PC-3 (cell line): ENCODE measurements at regions not wholly inside any gene's neighbourhood (a gene's known extent, or its start where the extent isn't known, plus 50 kb on each side); places are given as distances from the start of the nearest gene placed in this dataset.

Experiments
- ATAC-seq: fragments of 200-7000 bp; cut with Tn5 transposase; 2 replicates; pipeline ENCODE4 v1.9.1; 2020; ENCODE audit warnings: mild to moderate bottlenecking, moderate library complexity
- BruUV-seq: library from RNA; stranded (reverse); fragments of 400-500 nt; replicated peaks from 2 replicates; lab custom pipeline; 2021; lab: Mats Ljungman, UMichigan
- CTCF ChIA-PET: fragments of 300-600 bp; sonication (Branson Sonifier 250); formaldehyde crosslinking; loops from one replicate; lab custom pipeline; 2022; ENCODE audit warnings: antibody characterized with exemption; lab: Charles Lee
- POLR2A ChIA-PET: fragments of 300-600 bp; sonication (Branson Sonifier 250); formaldehyde crosslinking; loops from one replicate; lab custom pipeline; 2022; ENCODE audit warnings: antibody characterized with exemption; ENCODE audit not compliant: unreplicated experiment; lab: Charles Lee
- DNase-seq: peaks from one replicate; pipeline ENCODE4 v3.0.0-alpha.2; 2015
- H2AFZ ChIP-seq: fragments of 300-600 bp; sonication (generic); 2 replicates; pipeline ENCODE4 v1.6.0; 2016; ENCODE audit warnings: antibody characterized with exemption, low read length
- H3F3A ChIP-seq: fragments of 300-600 bp; sonication (generic); one replicate; pipeline ENCODE4 v1.6.0; 2017; ENCODE audit warnings: antibody characterized with exemption, low read length, control low read depth, mild to moderate bottlenecking; ENCODE audit not compliant: unreplicated experiment
- H3K27ac ChIP-seq: fragments of 300-600 bp; sonication (generic); 2 replicates; pipeline ENCODE4 v1.5.1; 2016; ENCODE audit warnings: mild to moderate bottlenecking, low read length
- H3K27me3 ChIP-seq: fragments of 300-600 bp; sonication (generic); 2 replicates; pipeline ENCODE4 v1.6.1; 2016; ENCODE audit warnings: low read length, mixed read lengths
- H3K36me3 ChIP-seq: fragments of 300-600 bp; sonication (generic); 2 replicates; pipeline ENCODE4 v1.6.1; 2016; ENCODE audit warnings: low read depth, mixed run types, low read length, mixed read lengths
- H3K4me1 ChIP-seq: fragments of 300-600 bp; sonication (generic); 2 replicates; pipeline ENCODE4 v1.5.1; 2016; ENCODE audit warnings: low read length; ENCODE audit not compliant: insufficient read depth
- H3K4me2 ChIP-seq: fragments of 300-600 bp; sonication (generic); 2 replicates; pipeline ENCODE4 v1.6.0; 2016; ENCODE audit warnings: low read length
- H3K4me3 ChIP-seq: fragments of 300-600 bp; sonication (generic); 2 replicates; pipeline ENCODE4 v1.5.1; 2016; ENCODE audit warnings: mild to moderate bottlenecking, low read length, mixed read lengths
- H3K79me2 ChIP-seq: fragments of 300-600 bp; sonication (generic); 2 replicates; pipeline ENCODE4 v1.6.1; 2017; ENCODE audit warnings: low read length, mixed read lengths
- H3K9ac ChIP-seq: fragments of 300-600 bp; sonication (generic); 2 replicates; pipeline ENCODE4 v1.6.0; 2016; ENCODE audit warnings: mild to moderate bottlenecking, low read length
- H3K9me2 ChIP-seq: fragments of 300-600 bp; sonication (generic); replicated peaks from 2 replicates; pipeline ENCODE4 v1.6.1; 2016; ENCODE audit warnings: mixed run types, low read length, mixed read lengths
- H3K9me3 ChIP-seq: fragments of 300-600 bp; sonication (generic); 2 replicates; pipeline ENCODE4 v1.6.1; 2016; ENCODE audit warnings: low read length, mixed read lengths
- H4K20me1 ChIP-seq: fragments of 300-600 bp; sonication (generic); 2 replicates; pipeline ENCODE4 v1.6.1; 2016; ENCODE audit warnings: low read length, mixed read lengths
- EZH2 ChIP-seq: fragments of 300-600 bp; sonication (generic); IDR thresholded peaks from one replicate; pipeline ENCODE4 v1.6.1; 2017; ENCODE audit warnings: antibody characterized with exemption, mild to moderate bottlenecking, low read length; ENCODE audit not compliant: unreplicated experiment
- EZH2phosphoT487 ChIP-seq: fragments of 300-600 bp; sonication (generic); IDR thresholded peaks from 2 replicates; pipeline ENCODE4 v1.6.1; 2018; ENCODE audit warnings: mild to moderate bottlenecking, antibody characterized with exemption, low read length, borderline replicate concordance
- intact Hi-C: fragments of 100-400 bp; cut with micrococcal nuclease; formaldehyde crosslinking; loops from 2 replicates; pipeline ENCODE4 v1.9.0; 2023
- TF ChIP-seq, protein P1 (sequence below): fragments of 300-600 bp; sonication (generic); conservative IDR thresholded peaks from 2 replicates; pipeline ENCODE4 v1.5.1; 2017; ENCODE audit warnings: antibody characterized with exemption, low read depth, mild to moderate bottlenecking, low read length

DNA sequence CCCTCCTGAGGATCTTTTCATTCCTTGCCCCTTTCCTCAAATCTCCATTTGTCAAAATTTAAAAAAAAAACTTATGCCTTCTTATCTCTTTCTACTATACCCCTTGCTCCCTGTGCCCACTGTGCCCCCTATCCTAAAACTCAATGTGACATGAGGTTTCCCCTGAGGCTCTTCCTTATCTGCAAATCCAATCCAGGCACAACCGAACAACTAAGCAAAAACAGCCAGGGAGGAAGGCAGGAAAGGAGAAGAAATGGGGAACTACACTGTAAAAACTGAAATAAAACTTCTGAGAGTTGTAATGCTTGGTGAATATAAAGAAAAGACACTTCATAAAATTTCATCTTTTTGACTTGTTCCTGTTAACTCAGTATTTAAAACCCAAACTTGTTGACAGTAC, 54.2 kb downstream of the CRPPA start:
- no peaks in the 10 kb centered on the region for H3K9me2 ChIP-seq
- TF ChIP-seq EZH2phosphoT487 (no peak), EZH2 (no peak)
- TF ChIP-seq, protein P1, sequence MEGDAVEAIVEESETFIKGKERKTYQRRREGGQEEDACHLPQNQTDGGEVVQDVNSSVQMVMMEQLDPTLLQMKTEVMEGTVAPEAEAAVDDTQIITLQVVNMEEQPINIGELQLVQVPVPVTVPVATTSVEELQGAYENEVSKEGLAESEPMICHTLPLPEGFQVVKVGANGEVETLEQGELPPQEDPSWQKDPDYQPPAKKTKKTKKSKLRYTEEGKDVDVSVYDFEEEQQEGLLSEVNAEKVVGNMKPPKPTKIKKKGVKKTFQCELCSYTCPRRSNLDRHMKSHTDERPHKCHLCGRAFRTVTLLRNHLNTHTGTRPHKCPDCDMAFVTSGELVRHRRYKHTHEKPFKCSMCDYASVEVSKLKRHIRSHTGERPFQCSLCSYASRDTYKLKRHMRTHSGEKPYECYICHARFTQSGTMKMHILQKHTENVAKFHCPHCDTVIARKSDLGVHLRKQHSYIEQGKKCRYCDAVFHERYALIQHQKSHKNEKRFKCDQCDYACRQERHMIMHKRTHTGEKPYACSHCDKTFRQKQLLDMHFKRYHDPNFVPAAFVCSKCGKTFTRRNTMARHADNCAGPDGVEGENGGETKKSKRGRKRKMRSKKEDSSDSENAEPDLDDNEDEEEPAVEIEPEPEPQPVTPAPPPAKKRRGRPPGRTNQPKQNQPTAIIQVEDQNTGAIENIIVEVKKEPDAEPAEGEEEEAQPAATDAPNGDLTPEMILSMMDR: no peak
- ChIA-PET CTCF (no interaction called here), POLR2A (no interaction called here)
- H3K4me1 ChIP-seq: no peaks in the 10 kb centered on the region
- H3F3A ChIP-seq: no peaks in the 10 kb centered on the region
- H3K27ac ChIP-seq: no peak overlapping the region
- H3K4me3 ChIP-seq: no peak overlapping the region
- no peaks in the 10 kb centered on the region for H3K36me3 ChIP-seq
- H3K79me2 ChIP-seq: no peaks in the 10 kb centered on the region
- H3K4me2 ChIP-seq: no peak overlapping the region
- no peak overlapping the region for H3K9ac ChIP-seq
- BruUV-seq: no TSS peak
- no peak for ATAC-seq
- H2AFZ ChIP-seq: no peak overlapping the region
- no peak for DNase-seq
- no peaks in the 10 kb centered on the region for H3K27me3 ChIP-seq
- intact Hi-C loops: no loop called here
- no peaks in the 10 kb centered on the region for H3K9me3 ChIP-seq
- H4K20me1 ChIP-seq: no peaks in the 10 kb centered on the region

DNA sequence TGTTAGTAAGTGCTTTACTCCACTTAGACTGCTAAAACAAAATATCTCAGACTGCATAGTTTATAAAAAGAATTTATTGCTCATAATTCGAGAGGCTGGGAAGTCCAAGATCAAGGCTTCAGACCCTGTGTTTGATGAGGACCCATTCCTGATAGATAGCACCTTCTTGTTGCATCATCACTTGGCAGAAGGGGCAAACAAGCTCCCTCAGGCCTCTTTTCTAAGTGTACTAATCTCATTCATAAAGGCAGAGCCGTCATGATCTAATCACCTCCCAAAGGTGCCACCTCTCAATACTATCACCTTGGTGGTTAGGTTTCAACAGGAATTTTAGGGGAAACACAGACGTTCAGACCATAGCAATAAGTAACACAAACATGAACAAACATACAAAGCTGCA, 55.4 kb downstream of the CRPPA start:
- H3F3A ChIP-seq: no peaks in the 10 kb centered on the region
- H3K36me3 ChIP-seq: no peaks in the 10 kb centered on the region
- TF ChIP-seq EZH2phosphoT487: no peak
- TF ChIP-seq, protein P1: no peak
- no peak for TF ChIP-seq EZH2
- H3K79me2 ChIP-seq: no peaks in the 10 kb centered on the region
- no peaks in the 10 kb centered on the region for H4K20me1 ChIP-seq
- CTCF ChIA-PET: no interaction called here
- H3K27me3 ChIP-seq: no peaks in the 10 kb centered on the region
- H3K4me3 ChIP-seq: no peak overlapping the region
- no TSS peak for BruUV-seq
- H3K27ac ChIP-seq: no peak overlapping the region
- intact Hi-C loops: no loop called here
- no peak overlapping the region for H2AFZ ChIP-seq
- no peaks in the 10 kb centered on the region for H3K4me1 ChIP-seq
- no peaks in the 10 kb centered on the region for H3K9me2 ChIP-seq
- H3K9ac ChIP-seq: no peak overlapping the region
- POLR2A ChIA-PET: no interaction called here
- no peaks in the 10 kb centered on the region for H3K9me3 ChIP-seq
- DNase-seq (no peak), ATAC-seq (no peak)
- H3K4me2 ChIP-seq: no peak overlapping the region

DNA sequence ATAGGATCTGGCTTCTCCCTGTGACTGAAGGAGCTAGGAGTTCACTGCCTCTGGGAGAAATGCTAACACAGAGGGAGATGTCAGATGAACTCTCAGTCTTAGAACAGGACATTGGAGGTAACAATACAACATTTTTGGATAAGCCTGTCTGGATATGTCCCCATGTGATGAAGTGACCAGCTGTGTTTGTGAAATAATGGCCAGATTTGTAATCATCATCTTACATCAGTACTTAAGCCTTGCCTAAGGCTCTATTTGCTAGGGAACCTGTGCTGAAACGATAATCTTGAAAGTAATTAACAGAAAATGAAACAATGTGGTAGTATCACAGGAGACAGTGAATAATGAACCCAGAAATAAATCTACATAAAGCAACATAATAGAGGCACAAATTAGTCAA, 56.2 kb downstream of the CRPPA start:
- ChIA-PET POLR2A (no interaction called here), CTCF (no interaction called here)
- Histone ChIP-seq H3K4me2 (no peak overlapping the region), H3K27ac (no peak overlapping the region), H3K9me2 (no peaks in the 10 kb centered on the region), H3K4me1 (no peaks in the 10 kb centered on the region), H2AFZ (no peak overlapping the region), H3K4me3 (no peak overlapping the region), H3F3A (no peaks in the 10 kb centered on the region), H3K79me2 (no peaks in the 10 kb centered on the region), H3K36me3 (no peaks in the 10 kb centered on the region), H3K9me3 (no peaks in the 10 kb centered on the region), H3K27me3 (no peaks in the 10 kb centered on the region), H3K9ac (no peak overlapping the region), H4K20me1 (no peaks in the 10 kb centered on the region)
- DNase-seq (no peak), ATAC-seq (no peak)
- intact Hi-C loops: no loop called here
- TF ChIP-seq, protein P1: no peak
- no peak for TF ChIP-seq EZH2phosphoT487
- TF ChIP-seq EZH2: no peak
- BruUV-seq: no TSS peak
